ENCODE measurements at regions not wholly inside any gene's neighbourhood (a gene's known extent, or its start where the extent isn't known, plus 50 kb on each side); places are given as distances from the start of the nearest gene placed in this dataset.

DNA sequence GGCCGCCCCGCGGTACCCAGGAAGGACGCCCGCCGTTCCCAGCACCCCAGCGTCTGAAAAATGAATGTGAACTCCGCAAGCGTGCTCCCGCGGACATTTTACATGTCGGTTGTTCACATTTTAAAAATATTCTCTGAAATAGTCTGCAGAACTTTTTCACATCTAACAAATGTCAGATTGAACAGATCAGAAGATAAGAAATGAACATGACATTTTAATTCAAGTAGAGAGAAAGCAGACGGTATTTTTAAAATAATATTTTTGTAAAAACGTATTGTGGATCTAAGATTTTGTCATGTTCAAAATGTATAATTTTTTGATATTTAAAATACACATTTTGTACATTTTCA, 101.8 kb upstream of the DIO3 start:
- TF ChIP-seq, protein P1, sequence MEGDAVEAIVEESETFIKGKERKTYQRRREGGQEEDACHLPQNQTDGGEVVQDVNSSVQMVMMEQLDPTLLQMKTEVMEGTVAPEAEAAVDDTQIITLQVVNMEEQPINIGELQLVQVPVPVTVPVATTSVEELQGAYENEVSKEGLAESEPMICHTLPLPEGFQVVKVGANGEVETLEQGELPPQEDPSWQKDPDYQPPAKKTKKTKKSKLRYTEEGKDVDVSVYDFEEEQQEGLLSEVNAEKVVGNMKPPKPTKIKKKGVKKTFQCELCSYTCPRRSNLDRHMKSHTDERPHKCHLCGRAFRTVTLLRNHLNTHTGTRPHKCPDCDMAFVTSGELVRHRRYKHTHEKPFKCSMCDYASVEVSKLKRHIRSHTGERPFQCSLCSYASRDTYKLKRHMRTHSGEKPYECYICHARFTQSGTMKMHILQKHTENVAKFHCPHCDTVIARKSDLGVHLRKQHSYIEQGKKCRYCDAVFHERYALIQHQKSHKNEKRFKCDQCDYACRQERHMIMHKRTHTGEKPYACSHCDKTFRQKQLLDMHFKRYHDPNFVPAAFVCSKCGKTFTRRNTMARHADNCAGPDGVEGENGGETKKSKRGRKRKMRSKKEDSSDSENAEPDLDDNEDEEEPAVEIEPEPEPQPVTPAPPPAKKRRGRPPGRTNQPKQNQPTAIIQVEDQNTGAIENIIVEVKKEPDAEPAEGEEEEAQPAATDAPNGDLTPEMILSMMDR (IDR thresholded peaks at IDR 0.05; ENCODE audit: insufficient read depth, low read depth, low read length): no peak
- no peak for TF ChIP-seq EZH2 (IDR thresholded peaks at IDR 0.05; ENCODE audit: insufficient read depth, low read length)

All from astrocyte (in vitro differentiated cells and primary cell).